ENCODE measurements at regions not wholly inside any gene's neighbourhood (a gene's known extent, or its start where the extent isn't known, plus 50 kb on each side); places are given as distances from the start of the nearest gene placed in this dataset.

DNA sequence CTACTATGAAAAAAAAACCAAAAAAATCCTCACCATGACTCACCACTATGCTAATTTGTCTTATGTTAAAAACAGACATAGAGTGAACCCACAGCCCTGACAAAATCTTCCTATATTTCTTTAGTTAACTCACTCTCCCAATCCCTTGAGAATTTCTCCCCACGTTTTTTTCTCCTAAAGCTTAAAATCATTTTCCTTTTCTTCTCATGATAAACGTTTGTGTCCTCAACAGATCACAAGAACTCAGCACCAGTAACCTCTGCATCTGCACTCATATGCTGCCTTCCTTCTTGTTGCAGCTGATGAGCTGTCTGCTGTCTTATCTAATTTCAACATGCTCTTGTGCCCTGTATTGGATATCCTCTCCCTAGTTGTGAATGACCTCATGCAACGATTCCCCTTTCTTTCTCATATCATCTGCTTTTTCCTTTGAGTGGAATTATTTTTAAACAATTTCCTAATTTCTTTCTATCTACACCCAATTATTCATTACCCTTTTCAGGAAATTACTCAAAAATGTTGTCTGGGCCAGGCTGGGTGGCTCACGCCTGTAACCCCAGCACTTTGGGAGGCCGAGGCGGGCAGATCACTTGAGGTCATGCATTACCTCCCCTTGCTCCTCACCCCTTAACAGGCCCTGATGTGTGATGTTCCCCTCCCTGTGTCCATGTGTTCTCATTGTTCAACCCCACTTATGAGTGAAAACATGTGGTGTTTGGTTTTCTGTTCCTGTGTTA, 427.5 kb upstream of the MGAT4C start:
- H3K27me3 ChIP-seq (replicated peaks in 1 of 7) = no peaks in the 10 kb centered on the region
- DNase-seq = no peak
- H3K36me3 ChIP-seq = no peaks in the 10 kb centered on the region
- peaks cover 0 to 15% (median 4%) of the 10 kb centered on the region in 8 donors for H3K9me3 ChIP-seq
- no peak overlapping the region for H3K27ac ChIP-seq
- intact Hi-C loops (cut with DNase I; ENCODE audit: low total_unique reads) = no loop called here
- WGBS, 5 donors = 62 to 78% (median 63%) methylated on average over 6 of the region's 6 CpGs
- no peaks in the 10 kb centered on the region for H3K4me1 ChIP-seq
- H3K4me3 ChIP-seq = no peak overlapping the region
- no peak for TF ChIP-seq CTCF (IDR thresholded peaks at IDR 0.05 in 8 of 11, conservative IDR thresholded peaks at IDR 0.05 in 3 of 11)
- TF ChIP-seq POLR2A (IDR thresholded peaks at IDR 0.05) = no peak
- no peak for TF ChIP-seq POLR2AphosphoS5 (IDR thresholded peaks at IDR 0.05)

DNA sequence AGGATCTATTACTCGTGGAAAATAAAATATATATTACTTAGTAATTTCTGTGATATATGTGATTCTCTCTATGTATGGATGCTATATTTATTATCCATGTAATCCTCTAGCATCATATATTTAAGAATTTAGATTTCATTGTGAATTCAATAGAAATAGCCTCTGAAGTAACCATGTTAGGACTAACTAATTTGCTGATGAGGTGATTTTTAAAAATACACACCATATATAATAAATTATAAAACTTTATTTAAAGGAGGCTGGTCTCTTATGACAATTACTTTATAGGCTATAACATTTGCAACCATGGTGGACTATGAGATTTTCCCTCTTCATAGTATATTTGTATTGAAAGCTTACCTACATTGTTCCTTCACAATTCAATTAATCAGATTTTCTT, 424.9 kb upstream of the MGAT4C start:
- Histone ChIP-seq H3K4me1 (no peaks in the 10 kb centered on the region), H3K27ac (no peak overlapping the region), H3K36me3 (no peaks in the 10 kb centered on the region), H3K9me3 (peaks cover 0 to 11% (median 2%) of the 10 kb centered on the region in 8 donors), H3K4me3 (no peak overlapping the region), H3K27me3 (replicated peaks in 1 of 7) (no peaks in the 10 kb centered on the region)
- TF ChIP-seq POLR2A (IDR thresholded peaks at IDR 0.05) = no peak
- no peak for TF ChIP-seq CTCF (IDR thresholded peaks at IDR 0.05 in 8 of 11, conservative IDR thresholded peaks at IDR 0.05 in 3 of 11)
- no peak for TF ChIP-seq POLR2AphosphoS5 (IDR thresholded peaks at IDR 0.05)
- 42 to 46% (median 43%) methylated on average over 1 of the region's 1 CpG for WGBS, 5 donors
- no peak for DNase-seq
- intact Hi-C loops (cut with DNase I; ENCODE audit: low total_unique reads) = no loop called here

GRCh38 chr12:86675197-86675596, 419.0 kb upstream of the MGAT4C start:
- no peak overlapping the region for H3K4me3 ChIP-seq
- H3K27ac ChIP-seq = no peak overlapping the region
- intact Hi-C loops (cut with DNase I; ENCODE audit: low total_unique reads) = no loop called here
- no peaks in the 10 kb centered on the region for H3K27me3 ChIP-seq (replicated peaks in 1 of 7)
- H3K4me1 ChIP-seq = no peaks in the 10 kb centered on the region
- no peaks in the 10 kb centered on the region for H3K36me3 ChIP-seq
- WGBS, 5 donors = 59 to 72% (median 63%) methylated on average over 3 of the region's 3 CpGs
- TF ChIP-seq POLR2A (IDR thresholded peaks at IDR 0.05) = no peak
- no peak for TF ChIP-seq POLR2AphosphoS5 (IDR thresholded peaks at IDR 0.05)
- TF ChIP-seq CTCF (IDR thresholded peaks at IDR 0.05 in 8 of 11, conservative IDR thresholded peaks at IDR 0.05 in 3 of 11) = no peak
- no peak for DNase-seq
- H3K9me3 ChIP-seq = peaks cover 0 to 4% (median 0%) of the 10 kb centered on the region in 8 donors

DNA sequence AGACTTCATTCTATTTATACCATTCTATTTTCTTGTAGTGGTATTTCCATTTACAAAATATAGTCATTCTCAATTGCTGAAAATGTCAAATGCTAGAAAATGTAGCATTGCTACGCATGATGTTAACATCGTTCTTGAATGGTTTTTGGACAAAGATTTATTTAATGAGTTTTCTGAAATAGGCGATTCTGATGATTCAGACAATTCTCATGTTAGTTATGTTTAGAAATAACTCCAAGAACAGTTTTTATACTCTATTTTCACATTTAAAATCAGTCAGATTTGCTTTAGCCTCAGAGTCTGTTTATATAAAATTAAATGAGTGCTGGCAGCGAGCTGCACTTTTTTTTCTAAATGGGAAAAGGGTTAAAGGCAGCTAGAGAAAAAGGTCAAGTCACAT, 414.8 kb upstream of the MGAT4C start:
- Histone ChIP-seq H3K27ac (no peak overlapping the region), H3K4me3 (no peak overlapping the region), H3K36me3 (no peaks in the 10 kb centered on the region), H3K27me3 (replicated peaks in 1 of 7) (no peaks in the 10 kb centered on the region), H3K9me3 (peaks cover 0 to 9% (median 0%) of the 10 kb centered on the region in 8 donors), H3K4me1 (no peaks in the 10 kb centered on the region)
- DNase-seq = no peak
- intact Hi-C loops (cut with DNase I; ENCODE audit: low total_unique reads) = no loop called here
- WGBS, 5 donors = 71 to 87% (median 73%) methylated on average over 4 of the region's 4 CpGs
- TF ChIP-seq CTCF (IDR thresholded peaks at IDR 0.05 in 8 of 11, conservative IDR thresholded peaks at IDR 0.05 in 3 of 11) (no peak), POLR2AphosphoS5 (IDR thresholded peaks at IDR 0.05) (no peak), POLR2A (IDR thresholded peaks at IDR 0.05) (no peak)
